ENCODE measurements at regions not wholly inside any gene's neighbourhood (a gene's known extent, or its start where the extent isn't known, plus 50 kb on each side); places are given as distances from the start of the nearest gene placed in this dataset.

- ATAC-seq (no peak), DNase-seq (no peak)
Measured at GRCh38 chr2:240346753-240347372, 88.6 kb upstream of the GPC1 start.

DNA sequence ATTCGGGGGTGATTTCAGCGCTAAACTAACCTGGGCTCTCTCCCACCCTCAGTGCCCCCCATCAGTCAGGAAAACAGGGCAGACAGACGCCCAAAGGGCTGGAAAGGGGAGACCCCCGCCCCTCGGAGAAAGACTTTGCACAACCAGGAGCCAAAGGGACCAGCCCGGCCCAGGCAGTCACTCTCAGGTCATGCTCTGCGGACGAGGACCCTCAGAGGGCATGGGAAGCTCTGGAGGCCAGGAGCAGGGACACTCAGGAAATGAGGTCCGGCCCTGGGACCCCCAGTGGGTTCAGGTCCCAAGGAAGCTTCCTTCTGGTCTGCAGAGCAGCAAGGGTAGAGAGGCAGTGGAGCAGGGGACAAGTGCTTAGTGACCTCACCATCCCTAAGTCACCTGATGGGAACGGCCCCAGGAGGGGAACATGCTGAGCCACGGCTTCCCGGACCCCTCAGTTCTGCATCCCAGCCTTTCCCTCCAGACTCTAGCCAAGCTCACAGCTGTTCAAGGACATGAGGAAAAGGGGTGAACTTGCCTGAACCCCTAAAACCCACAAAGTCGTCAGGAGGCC is 88.0 kb upstream of the GPC1 start:
- ATAC-seq: no peak

DNA sequence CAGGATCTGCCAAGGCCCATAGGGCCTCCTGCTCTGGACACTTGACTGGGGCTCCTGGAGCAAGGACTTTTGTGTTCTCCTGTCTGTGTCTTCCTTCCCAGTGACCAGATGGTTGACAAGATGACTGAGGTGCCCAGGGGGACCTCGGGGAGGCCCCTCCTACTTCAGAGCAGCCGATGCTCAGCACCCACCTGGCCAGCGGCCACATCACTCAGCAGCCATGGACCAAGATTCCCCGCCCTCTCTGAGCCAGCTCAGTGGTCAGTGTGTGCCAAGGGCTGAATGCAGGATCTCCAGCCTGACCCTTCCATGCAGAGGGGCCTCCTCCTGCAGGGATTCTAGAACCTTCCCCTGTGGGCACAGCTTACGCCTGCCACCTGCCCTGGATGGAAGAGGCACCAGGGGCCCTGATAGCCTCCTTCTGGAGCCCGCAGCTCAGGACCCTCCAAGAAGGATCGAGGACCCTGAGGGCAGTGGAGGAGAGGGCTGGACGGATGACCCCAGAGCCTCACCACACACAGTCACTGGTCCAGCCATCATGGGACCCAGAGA is 87.4 kb upstream of the GPC1 start:
- no peak for ATAC-seq
- DNase-seq: no peak

More for the DNA sequence above, 88.0 kb upstream of the GPC1 start:
- no peak for DNase-seq

- DNase-seq (no peak), ATAC-seq (no peak)
Measured at GRCh38 chr2:240348522-240348921, 86.9 kb upstream of the GPC1 start.

DNA sequence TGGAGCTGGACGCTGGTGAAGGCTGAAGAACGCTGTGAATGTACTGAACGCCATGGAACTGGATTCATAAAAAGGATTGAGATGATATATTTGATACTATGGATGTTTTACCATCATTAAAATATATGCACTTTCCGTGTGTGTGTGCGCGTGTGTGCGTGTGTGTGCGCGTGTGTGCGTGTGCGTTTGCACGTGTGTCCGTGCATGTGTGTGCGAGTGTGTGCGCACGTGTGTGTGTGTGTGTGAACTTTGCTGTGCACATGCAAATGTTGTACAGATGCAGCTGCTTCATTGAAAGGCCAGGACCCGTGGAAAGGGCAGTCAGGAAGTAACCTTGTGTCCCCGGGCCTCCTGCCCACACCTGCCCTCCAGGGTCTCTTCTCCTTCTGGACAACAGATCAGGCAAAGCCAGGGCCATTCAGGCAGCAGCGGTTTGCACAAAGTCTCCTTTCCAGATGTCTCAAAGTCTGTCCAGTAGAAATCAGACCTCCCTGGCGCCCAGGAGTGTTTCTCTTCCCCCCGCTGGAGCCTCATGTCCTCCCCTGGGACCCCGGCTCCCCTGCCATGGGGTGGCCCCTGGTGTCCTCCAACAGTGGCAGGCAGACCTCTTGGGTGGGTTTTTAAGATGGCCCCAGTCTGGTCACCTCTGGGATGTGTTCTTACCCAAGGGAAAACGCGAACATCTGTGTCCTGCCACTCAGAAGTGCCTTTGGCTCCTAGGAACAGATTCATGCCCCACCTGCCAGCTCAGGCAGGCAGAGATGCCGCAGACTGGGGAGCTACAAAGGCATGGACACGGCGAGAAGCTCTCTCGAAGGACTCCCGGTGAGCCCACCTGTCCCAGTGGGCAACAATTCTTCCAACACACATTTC is 86.1 kb upstream of the GPC1 start:
- DNase-seq (no peak), ATAC-seq (no peak)

GRCh38 chr2:240350006-240350355 is 85.5 kb upstream of the GPC1 start:
- no peak for ATAC-seq
- DNase-seq: no peak

GRCh38 chr2:240350696-240351087 is 84.8 kb upstream of the GPC1 start:
- DNase-seq: no peak
- no peak for ATAC-seq

- no peak for ATAC-seq
Measured at GRCh38 chr2:240351088-240351741, 84.2 kb upstream of the GPC1 start.

GRCh38 chr2:240351826-240352426 is 83.5 kb upstream of the GPC1 start:
- no peak for DNase-seq
- no peak for ATAC-seq

More at GRCh38 chr2:240351088-240351741, 84.2 kb upstream of the GPC1 start:
- DNase-seq: no peak

- no peak for ATAC-seq
- DNase-seq: no peak
Measured at GRCh38 chr2:240353086-240353798, 82.2 kb upstream of the GPC1 start.

DNA sequence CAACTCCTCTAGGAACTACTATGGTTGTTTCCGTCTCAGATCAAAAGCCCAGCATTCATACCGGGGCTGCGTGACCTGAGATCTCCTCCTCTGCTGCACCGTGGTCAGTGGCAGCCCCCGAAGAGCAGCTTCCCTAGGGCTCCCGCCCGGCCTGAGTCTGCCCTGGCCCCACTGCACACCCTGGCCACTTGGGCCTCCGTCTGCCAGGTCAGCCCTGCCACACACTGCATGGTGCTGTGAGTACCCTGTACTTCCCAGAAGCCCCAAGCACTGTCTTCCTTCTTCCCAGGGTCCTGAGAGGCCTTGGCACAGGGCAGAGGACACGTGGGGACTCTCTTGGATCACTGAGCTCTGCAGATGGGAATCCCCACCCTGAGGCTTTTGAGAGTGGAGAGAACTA is 81.5 kb upstream of the GPC1 start:
- DNase-seq: no peak
- no peak for ATAC-seq

GRCh38 chr2:240355001-240355891 is 80.2 kb upstream of the GPC1 start:
- DNase-seq (no peak), ATAC-seq (peak; percentile 8)

DNA sequence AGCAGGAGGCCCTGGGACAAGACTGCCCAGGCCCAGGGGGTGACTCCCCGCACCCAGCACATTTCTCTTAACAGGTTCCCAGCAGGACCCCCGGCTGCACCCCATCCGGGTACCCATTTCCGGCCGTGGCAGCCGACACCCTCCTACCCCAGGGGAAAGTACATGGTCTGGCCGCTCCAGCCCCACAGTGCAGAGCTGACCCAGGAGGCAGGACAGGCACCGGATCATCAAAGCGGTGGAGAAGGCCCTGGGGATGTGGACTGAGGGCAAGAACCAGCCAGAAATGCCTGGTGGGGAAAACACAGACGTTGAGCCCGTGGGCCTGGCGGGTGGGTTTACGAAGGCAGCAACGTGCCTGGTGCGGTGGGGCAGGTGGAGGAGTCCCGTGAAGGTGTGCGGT is 79.5 kb upstream of the GPC1 start:
- ATAC-seq (no peak), DNase-seq (no peak)

- DNase-seq: no peak
Measured at GRCh38 chr2:240356700-240357640, 78.5 kb upstream of the GPC1 start.

DNA sequence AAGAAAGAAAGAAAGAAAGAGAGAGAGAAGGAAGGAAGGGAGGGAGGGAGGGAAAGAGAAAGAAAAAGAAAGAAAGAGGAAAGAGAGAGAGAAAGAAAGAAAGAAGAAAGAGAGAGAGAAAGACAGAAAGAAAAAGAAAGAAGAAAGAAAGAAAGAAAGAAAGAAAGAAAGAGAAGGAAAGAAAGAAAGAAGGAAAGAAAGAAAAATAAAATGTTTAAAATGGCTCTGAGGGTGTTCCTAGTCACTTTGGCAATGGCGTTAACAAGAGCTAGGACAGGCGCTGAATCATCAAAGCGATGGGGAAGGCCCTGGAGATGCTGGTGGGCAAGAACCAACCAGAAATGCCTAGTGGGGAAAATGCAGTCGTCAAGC is 77.8 kb upstream of the GPC1 start:
- DNase-seq: no peak
- ATAC-seq: no peak

More at GRCh38 chr2:240356700-240357640, 78.5 kb upstream of the GPC1 start:
- ATAC-seq: no peak

- no peak for DNase-seq
- no peak for ATAC-seq
Measured at GRCh38 chr2:240358080-240358479, 77.4 kb upstream of the GPC1 start.

DNA sequence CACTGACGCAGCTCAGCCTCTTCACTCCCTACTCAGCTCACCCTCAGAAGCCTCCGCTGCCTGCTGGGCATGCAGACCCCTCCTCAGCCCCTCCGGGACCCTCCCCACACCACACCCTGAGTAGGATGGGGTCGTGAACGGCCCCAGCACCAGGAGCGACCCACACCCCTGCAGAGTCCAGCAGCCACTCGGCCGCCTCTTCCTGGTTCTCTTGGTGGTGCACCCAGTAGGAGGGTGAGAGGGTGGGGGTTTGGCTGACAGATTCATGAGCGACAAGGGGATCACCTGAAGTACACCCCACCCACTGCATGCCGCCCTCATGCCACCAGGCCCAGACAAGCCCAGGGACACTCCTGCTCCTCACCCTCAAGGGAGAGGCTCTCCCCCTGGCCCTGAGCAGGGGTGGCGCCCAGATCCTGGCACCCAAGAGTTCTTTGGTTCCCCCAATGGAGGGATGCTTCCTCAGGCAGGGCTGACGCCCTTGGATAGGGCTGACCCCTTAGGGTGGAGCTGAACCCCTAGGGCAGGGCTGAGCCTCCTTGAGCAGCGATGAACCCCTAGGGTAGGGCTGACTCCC is 76.6 kb upstream of the GPC1 start:
- DNase-seq: no peak
- no peak for ATAC-seq

- ATAC-seq: no peak
- no peak for DNase-seq
Measured at GRCh38 chr2:240359695-240360094, 75.8 kb upstream of the GPC1 start.
